ENCODE measurements at regions not wholly inside any gene's neighbourhood (a gene's known extent, or its start where the extent isn't known, plus 50 kb on each side); places are given as distances from the start of the nearest gene placed in this dataset.

- no peak overlapping the region for H3K27ac ChIP-seq
- intact Hi-C loops (cut with DNase I) = no loop called here
- no peaks in the 10 kb centered on the region for H3K4me1 ChIP-seq
- H3K36me3 ChIP-seq = no peaks in the 10 kb centered on the region
- no peak overlapping the region for H3K4me3 ChIP-seq
- ATAC-seq = no peak
- no peak for TF ChIP-seq CTCF (IDR thresholded peaks at IDR 0.05)
- no peaks in the 10 kb centered on the region for H3K9me3 ChIP-seq
- H3K27me3 ChIP-seq (ENCODE audit: low read depth) = peaks cover 29% of the 10 kb centered on the region
- DNase-seq = no peak
Observed at GRCh38 chr17:79500745-79501618, 109.9 kb downstream of the RBFOX3 start.

- H3K9me3 ChIP-seq = no peaks in the 10 kb centered on the region
- DNase-seq (no peak), ATAC-seq (no peak)
- no peak overlapping the region for H3K27ac ChIP-seq
- intact Hi-C loops (cut with DNase I) = no loop called here
- peaks cover 23% of the 10 kb centered on the region for H3K27me3 ChIP-seq (ENCODE audit: low read depth)
- H3K36me3 ChIP-seq = no peaks in the 10 kb centered on the region
- no peak overlapping the region for H3K4me3 ChIP-seq
- TF ChIP-seq CTCF (IDR thresholded peaks at IDR 0.05) = no peak
- no peaks in the 10 kb centered on the region for H3K4me1 ChIP-seq
Observed at GRCh38 chr17:79498854-79499253, 112.0 kb downstream of the RBFOX3 start.

- no peak for TF ChIP-seq CTCF (IDR thresholded peaks at IDR 0.05)
- H3K4me1 ChIP-seq = no peaks in the 10 kb centered on the region
- H3K9me3 ChIP-seq = no peaks in the 10 kb centered on the region
- no peak for ATAC-seq
- no peak for DNase-seq
- H3K4me3 ChIP-seq = no peak overlapping the region
- intact Hi-C loops (cut with DNase I) = no loop called here
- peaks cover 23% of the 10 kb centered on the region for H3K27me3 ChIP-seq (ENCODE audit: low read depth)
- no peaks in the 10 kb centered on the region for H3K36me3 ChIP-seq
- no peak overlapping the region for H3K27ac ChIP-seq
Observed at GRCh38 chr17:79497777-79498348, 113.0 kb downstream of the RBFOX3 start.

GRCh38 chr17:79496422-79497005 is 114.3 kb downstream of the RBFOX3 start:
- no peak for DNase-seq
- Histone ChIP-seq H3K27me3 (ENCODE audit: low read depth) (peaks cover 18% of the 10 kb centered on the region), H3K36me3 (no peaks in the 10 kb centered on the region), H3K4me1 (no peaks in the 10 kb centered on the region), H3K27ac (no peak overlapping the region), H3K4me3 (no peak overlapping the region), H3K9me3 (no peaks in the 10 kb centered on the region)
- ATAC-seq = no peak
- intact Hi-C loops (cut with DNase I) = no loop called here
- TF ChIP-seq CTCF (IDR thresholded peaks at IDR 0.05) = no peak

- ATAC-seq (no peak), DNase-seq (no peak)
- Histone ChIP-seq H3K27me3 (ENCODE audit: low read depth) (peaks cover 10% of the 10 kb centered on the region), H3K4me1 (no peaks in the 10 kb centered on the region), H3K27ac (no peak overlapping the region), H3K9me3 (no peaks in the 10 kb centered on the region), H3K36me3 (no peaks in the 10 kb centered on the region), H3K4me3 (no peak overlapping the region)
- intact Hi-C loops (cut with DNase I) = no loop called here
- TF ChIP-seq CTCF (IDR thresholded peaks at IDR 0.05) = no peak
Observed at GRCh38 chr17:79495665-79496064, 115.2 kb downstream of the RBFOX3 start.

Data from lower lobe of right lung (tissue), 2 donors.